A549 (cell line): ENCODE measurements at regions not wholly inside any gene's neighbourhood (a gene's known extent, or its start where the extent isn't known, plus 50 kb on each side); places are given as distances from the start of the nearest gene placed in this dataset.

Experiments used
- EHMT2 ChIP-seq: fragments of 200-600 bp; sonication (generic); IDR thresholded peaks from 2 replicates; pipeline ENCODE4 v1.6.1; 2016; ENCODE audit warnings: antibody characterized with exemption, low read depth, mild to moderate bottlenecking, moderate library complexity
- EP300 ChIP-seq, 2 experiments: fragments of >200 bp; sonication (Bioruptor Twin); formaldehyde crosslinking; IDR thresholded peaks; 2 replicates in 1 of 2; 3 replicates in 1 of 2; pipeline ENCODE4 v1.6.1; 2016 to 2017
- KDM1A ChIP-seq: fragments of 200-600 bp; sonication (generic); IDR thresholded peaks from 2 replicates; pipeline ENCODE4 v1.6.1; 2016; ENCODE audit warnings: low read depth, mild to moderate bottlenecking
- MYC ChIP-seq: IDR thresholded peaks from 2 replicates; pipeline ENCODE4 v1.6.1; 2012; ENCODE audit warnings: mild to moderate bottlenecking, inconsistent platforms, low read length, improper control_type of control experiment, borderline replicate concordance
- NR3C1 ChIP-seq: fragments of >200 bp; sonication (Bioruptor Twin); formaldehyde crosslinking; IDR thresholded peaks from 3 replicates; pipeline ENCODE4 v1.6.1; 2017
- POLR2A ChIP-seq: IDR thresholded peaks from 2 replicates; pipeline ENCODE4 v1.6.1; 2012; ENCODE audit warnings: mild to moderate bottlenecking, low read length
- TF ChIP-seq, protein P1 (sequence below): fragments of 250-450 bp; sonication (Bioruptor Pico); IDR thresholded peaks from 2 replicates; pipeline ENCODE4 v1.5.0; 2021; ENCODE audit warnings: mild to moderate bottlenecking, moderate library complexity, borderline replicate concordance
- TF ChIP-seq, protein P2 (sequence below): fragments of 200-600 bp; sonication (generic); IDR thresholded peaks from 2 replicates; pipeline ENCODE4 v1.6.1; 2016; ENCODE audit warnings: antibody characterized with exemption, mild to moderate bottlenecking, moderate library complexity
- TF ChIP-seq, protein P3 (sequence below): IDR thresholded peaks from 2 replicates; pipeline ENCODE4 v1.6.1; 2012

DNA sequence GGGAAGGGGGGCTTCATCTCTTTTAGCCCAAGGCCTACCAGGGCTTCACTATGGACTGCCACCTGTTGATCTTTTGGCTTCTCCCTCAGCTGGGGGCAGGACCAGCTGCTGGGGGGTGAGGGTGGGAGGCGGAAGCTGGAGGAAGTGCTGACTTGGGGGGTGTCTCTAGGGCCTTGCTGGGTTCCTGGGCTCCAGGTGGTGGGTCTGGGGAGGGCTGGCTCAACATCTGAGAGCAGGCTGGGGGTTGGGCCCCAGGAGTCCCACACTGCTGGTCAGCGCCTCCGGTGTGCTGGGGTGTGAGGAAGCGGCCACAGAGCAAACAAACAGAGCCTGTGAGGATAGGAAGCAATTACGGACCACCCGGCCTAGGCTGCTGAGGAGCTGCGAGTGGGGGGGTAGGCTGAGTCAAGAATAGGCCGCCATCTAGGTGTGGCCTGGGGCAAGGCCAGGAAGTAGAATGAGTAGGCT is 85.7 kb downstream of the EFNB1 start:
- TF ChIP-seq KDM1A (no peak), POLR2A (no peak), MYC (no peak), EHMT2 (no peak), NR3C1 (no peak), EP300 (IDR thresholded peaks at IDR 0.05) (no peak)
- TF ChIP-seq, protein P1, sequence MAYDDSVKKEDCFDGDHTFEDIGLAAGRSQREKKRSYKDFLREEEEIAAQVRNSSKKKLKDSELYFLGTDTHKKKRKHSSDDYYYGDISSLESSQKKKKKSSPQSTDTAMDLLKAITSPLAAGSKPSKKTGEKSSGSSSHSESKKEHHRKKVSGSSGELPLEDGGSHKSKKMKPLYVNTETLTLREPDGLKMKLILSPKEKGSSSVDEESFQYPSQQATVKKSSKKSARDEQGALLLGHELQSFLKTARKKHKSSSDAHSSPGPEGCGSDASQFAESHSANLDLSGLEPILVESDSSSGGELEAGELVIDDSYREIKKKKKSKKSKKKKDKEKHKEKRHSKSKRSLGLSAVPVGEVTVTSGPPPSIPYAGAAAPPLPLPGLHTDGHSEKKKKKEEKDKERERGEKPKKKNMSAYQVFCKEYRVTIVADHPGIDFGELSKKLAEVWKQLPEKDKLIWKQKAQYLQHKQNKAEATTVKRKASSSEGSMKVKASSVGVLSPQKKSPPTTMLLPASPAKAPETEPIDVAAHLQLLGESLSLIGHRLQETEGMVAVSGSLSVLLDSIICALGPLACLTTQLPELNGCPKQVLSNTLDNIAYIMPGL (CRISPR knock-in tag): no peak
- TF ChIP-seq, protein P2, sequence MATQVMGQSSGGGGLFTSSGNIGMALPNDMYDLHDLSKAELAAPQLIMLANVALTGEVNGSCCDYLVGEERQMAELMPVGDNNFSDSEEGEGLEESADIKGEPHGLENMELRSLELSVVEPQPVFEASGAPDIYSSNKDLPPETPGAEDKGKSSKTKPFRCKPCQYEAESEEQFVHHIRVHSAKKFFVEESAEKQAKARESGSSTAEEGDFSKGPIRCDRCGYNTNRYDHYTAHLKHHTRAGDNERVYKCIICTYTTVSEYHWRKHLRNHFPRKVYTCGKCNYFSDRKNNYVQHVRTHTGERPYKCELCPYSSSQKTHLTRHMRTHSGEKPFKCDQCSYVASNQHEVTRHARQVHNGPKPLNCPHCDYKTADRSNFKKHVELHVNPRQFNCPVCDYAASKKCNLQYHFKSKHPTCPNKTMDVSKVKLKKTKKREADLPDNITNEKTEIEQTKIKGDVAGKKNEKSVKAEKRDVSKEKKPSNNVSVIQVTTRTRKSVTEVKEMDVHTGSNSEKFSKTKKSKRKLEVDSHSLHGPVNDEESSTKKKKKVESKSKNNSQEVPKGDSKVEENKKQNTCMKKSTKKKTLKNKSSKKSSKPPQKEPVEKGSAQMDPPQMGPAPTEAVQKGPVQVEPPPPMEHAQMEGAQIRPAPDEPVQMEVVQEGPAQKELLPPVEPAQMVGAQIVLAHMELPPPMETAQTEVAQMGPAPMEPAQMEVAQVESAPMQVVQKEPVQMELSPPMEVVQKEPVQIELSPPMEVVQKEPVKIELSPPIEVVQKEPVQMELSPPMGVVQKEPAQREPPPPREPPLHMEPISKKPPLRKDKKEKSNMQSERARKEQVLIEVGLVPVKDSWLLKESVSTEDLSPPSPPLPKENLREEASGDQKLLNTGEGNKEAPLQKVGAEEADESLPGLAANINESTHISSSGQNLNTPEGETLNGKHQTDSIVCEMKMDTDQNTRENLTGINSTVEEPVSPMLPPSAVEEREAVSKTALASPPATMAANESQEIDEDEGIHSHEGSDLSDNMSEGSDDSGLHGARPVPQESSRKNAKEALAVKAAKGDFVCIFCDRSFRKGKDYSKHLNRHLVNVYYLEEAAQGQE: no peak
- TF ChIP-seq, protein P3, sequence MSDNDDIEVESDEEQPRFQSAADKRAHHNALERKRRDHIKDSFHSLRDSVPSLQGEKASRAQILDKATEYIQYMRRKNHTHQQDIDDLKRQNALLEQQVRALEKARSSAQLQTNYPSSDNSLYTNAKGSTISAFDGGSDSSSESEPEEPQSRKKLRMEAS: no peak
